ENCODE measurements at regions not wholly inside any gene's neighbourhood (a gene's known extent, or its start where the extent isn't known, plus 50 kb on each side); places are given as distances from the start of the nearest gene placed in this dataset.

- TF ChIP-seq CTCF (IDR thresholded peaks at IDR 0.05), result no peak
- Histone ChIP-seq H3K27ac (ENCODE audit: low read depth in 1 of 2, low read length in 2 of 2) (no peak overlapping the region), H3K27me3 (ENCODE audit: control insufficient read depth in 1 of 2, insufficient read depth in 2 of 2, low read length in 2 of 2) (peaks cover 0 to 5% of the 10 kb centered on the region in 2 experiments), H3K4me3 (ENCODE audit: low read length) (no peak overlapping the region), H3K9me3 (ENCODE audit: control insufficient read depth in 1 of 2, insufficient read depth in 1 of 2, low read length in 2 of 2) (peaks cover 0 to 4% of the 10 kb centered on the region in 2 experiments), H3K4me1 (ENCODE audit: insufficient read depth, low read length) (no peaks in the 10 kb centered on the region), H3K36me3 (ENCODE audit: insufficient read depth, low read length) (no peaks in the 10 kb centered on the region)
- H3K27ac Mint-ChIP-seq, result no peak overlapping the region
- H3K4me1 Mint-ChIP-seq (ENCODE audit: low read depth), result no peaks in the 10 kb centered on the region
- peaks cover 5% of the 10 kb centered on the region for H3K9me3 Mint-ChIP-seq
- DNase-seq (no peak), ATAC-seq (ENCODE audit: poor library complexity) (no peak)
- POLR2A ChIA-PET, result no interaction called here
- no peaks in the 10 kb centered on the region for H3K36me3 Mint-ChIP-seq (ENCODE audit: low read depth)
- peaks cover 46% of the 10 kb centered on the region for H3K27me3 Mint-ChIP-seq
- no peak overlapping the region for H3K4me3 Mint-ChIP-seq
- CTCF ChIA-PET, result no interaction called here
- intact Hi-C loops (cut with DNase I, micrococcal nuclease), result no loop called here
These were observed 174.9 kb upstream of the SMIM23 start for GRCh38 chr5:171610686-171611085.

- ChIA-PET POLR2A (no interaction called here), CTCF (no interaction called here)
- Mint-ChIP-seq H3K27ac (no peak overlapping the region), H3K4me3 (no peak overlapping the region), H3K36me3 (ENCODE audit: low read depth) (no peaks in the 10 kb centered on the region), H3K27me3 (peaks cover 36% of the 10 kb centered on the region), H3K9me3 (peaks cover 3% of the 10 kb centered on the region), H3K4me1 (ENCODE audit: low read depth) (no peaks in the 10 kb centered on the region)
- TF ChIP-seq CTCF (IDR thresholded peaks at IDR 0.05), result no peak
- H3K4me3 ChIP-seq (ENCODE audit: low read length), result no peak overlapping the region
- intact Hi-C loops (cut with DNase I, micrococcal nuclease), result no loop called here
- H3K4me1 ChIP-seq (ENCODE audit: insufficient read depth, low read length), result no peaks in the 10 kb centered on the region
- DNase-seq (no peak), ATAC-seq (ENCODE audit: poor library complexity) (no peak)
- H3K9me3 ChIP-seq (ENCODE audit: control insufficient read depth in 1 of 2, insufficient read depth in 1 of 2, low read length in 2 of 2), result peaks cover 0 to 4% of the 10 kb centered on the region in 2 experiments
- peaks cover 0 to 5% of the 10 kb centered on the region in 2 experiments for H3K27me3 ChIP-seq (ENCODE audit: control insufficient read depth in 1 of 2, insufficient read depth in 2 of 2, low read length in 2 of 2)
- no peaks in the 10 kb centered on the region for H3K36me3 ChIP-seq (ENCODE audit: insufficient read depth, low read length)
- H3K27ac ChIP-seq (ENCODE audit: low read depth in 1 of 2, low read length in 2 of 2), result no peak overlapping the region
These were observed 172.9 kb upstream of the SMIM23 start for GRCh38 chr5:171612749-171613148.

- ChIA-PET CTCF (no interaction called here), POLR2A (no interaction called here)
- no peak for TF ChIP-seq CTCF (IDR thresholded peaks at IDR 0.05)
- no peaks in the 10 kb centered on the region for H3K36me3 Mint-ChIP-seq (ENCODE audit: low read depth)
- no peak overlapping the region for H3K4me3 ChIP-seq (ENCODE audit: low read length)
- no peaks in the 10 kb centered on the region for H3K36me3 ChIP-seq (ENCODE audit: insufficient read depth, low read length)
- intact Hi-C loops (cut with DNase I, micrococcal nuclease), result no loop called here
- peaks cover 0 to 2% of the 10 kb centered on the region in 2 experiments for H3K27me3 ChIP-seq (ENCODE audit: control insufficient read depth in 1 of 2, insufficient read depth in 2 of 2, low read length in 2 of 2)
- DNase-seq (no peak), ATAC-seq (ENCODE audit: poor library complexity) (no peak)
- H3K9me3 ChIP-seq (ENCODE audit: control insufficient read depth in 1 of 2, insufficient read depth in 1 of 2, low read length in 2 of 2), result peaks cover 0 to 4% of the 10 kb centered on the region in 2 experiments
- no peaks in the 10 kb centered on the region for H3K9me3 Mint-ChIP-seq
- H3K4me1 Mint-ChIP-seq (ENCODE audit: low read depth), result no peaks in the 10 kb centered on the region
- no peak overlapping the region for H3K27ac Mint-ChIP-seq
- no peak overlapping the region for H3K4me3 Mint-ChIP-seq
- no peaks in the 10 kb centered on the region for H3K4me1 ChIP-seq (ENCODE audit: insufficient read depth, low read length)
- no peak overlapping the region for H3K27ac ChIP-seq (ENCODE audit: low read depth in 1 of 2, low read length in 2 of 2)
- peaks cover 22% of the 10 kb centered on the region for H3K27me3 Mint-ChIP-seq
These were observed 171.1 kb upstream of the SMIM23 start for GRCh38 chr5:171614511-171614910.

All from CD4-positive, alpha-beta T cell (primary cell).